ENCODE measurements at regions not wholly inside any gene's neighbourhood (a gene's known extent, or its start where the extent isn't known, plus 50 kb on each side); places are given as distances from the start of the nearest gene placed in this dataset.

GRCh38 chr5:152474961-152475360 is 69.9 kb upstream of the NMUR2 start:
- Histone ChIP-seq H3K4me3 (replicated peaks in 1 of 2; ENCODE audit: low read depth in 1 of 2, low read length in 2 of 2) (no peak overlapping the region), H3K9me3 (ENCODE audit: control insufficient read depth in 1 of 2, insufficient read depth in 1 of 2, low read depth in 1 of 2, low read length in 2 of 2) (no peaks in the 10 kb centered on the region), H3K27me3 (ENCODE audit: insufficient read depth, low read length) (no peaks in the 10 kb centered on the region; the same call in 1 of the 2 replicates), H3K36me3 (ENCODE audit: control insufficient read depth in 1 of 2, insufficient read depth in 2 of 2, low read length in 2 of 2) (no peaks in the 10 kb centered on the region), H3K27ac (ENCODE audit: low read depth, low read length) (no peak overlapping the region), H2AFZ (ENCODE audit: low read depth, low read length, poor library complexity, severe bottlenecking) (no peak overlapping the region), H3K9ac (ENCODE audit: low read length) (no peak overlapping the region), H3K4me1 (ENCODE audit: control insufficient read depth in 1 of 2, insufficient read depth in 2 of 2, low read length in 2 of 2) (no peaks in the 10 kb centered on the region), H4K20me1 (ENCODE audit: insufficient read depth) (no peaks in the 10 kb centered on the region), H3K9me2 (ENCODE audit: insufficient read depth) (no peaks in the 10 kb centered on the region), H3K4me2 (ENCODE audit: low read length) (no peak overlapping the region), H3K79me2 (ENCODE audit: insufficient read depth, low read length) (no peaks in the 10 kb centered on the region)
- no TSS peak for BruUV-seq (replicated peaks)
- DNase-seq (ENCODE audit: low read depth, low spot score) (no peak), ATAC-seq (no peak)
- CTCF ChIA-PET = no interaction called here
- TF ChIP-seq TCF7L2 (IDR thresholded peaks at IDR 0.05; ENCODE audit: borderline replicate concordance, extremely low read depth, insufficient read depth, insufficient read length) (no peak), ZNF274 (IDR thresholded peaks at IDR 0.05; ENCODE audit: low read depth, low read length) (no peak), REST (IDR thresholded peaks at IDR 0.05; ENCODE audit: low read depth) (no peak), YY1 (IDR thresholded peaks at IDR 0.05; ENCODE audit: extremely low read depth, insufficient replicate concordance, low read depth, low read length) (no peak), CTCF (IDR thresholded peaks at IDR 0.05 in 2 of 3, conservative IDR thresholded peaks at IDR 0.05 in 1 of 3; ENCODE audit: borderline replicate concordance in 1 of 3, insufficient read depth in 1 of 3, low read depth in 2 of 3, low read length in 2 of 3) (no peak), EGR1 (IDR thresholded peaks at IDR 0.05; ENCODE audit: low read depth) (no peak), ZFX (IDR thresholded peaks at IDR 0.05) (no peak), MAX (IDR thresholded peaks at IDR 0.05) (no peak), POLR2A (IDR thresholded peaks at IDR 0.05; ENCODE audit: borderline replicate concordance, extremely low read depth, insufficient read depth, insufficient read length) (no peak), EZH2 (IDR thresholded peaks at IDR 0.05) (no peak), ATF3 (IDR thresholded peaks at IDR 0.05) (no peak), SRF (IDR thresholded peaks at IDR 0.05; ENCODE audit: low read depth) (no peak), EZH2phosphoT487 (IDR thresholded peaks at IDR 0.05; ENCODE audit: borderline replicate concordance) (no peak), CEBPB (IDR thresholded peaks at IDR 0.05; ENCODE audit: low read depth) (no peak), SIN3A (IDR thresholded peaks at IDR 0.05; ENCODE audit: low read depth) (no peak), SP1 (IDR thresholded peaks at IDR 0.05; ENCODE audit: low read depth) (no peak)
- intact Hi-C loops (cut with micrococcal nuclease) = no loop called here
- RAD21 ChIA-PET (ENCODE audit: low non-redundant PET in 1 of 2, low total read pairs in 2 of 2, uncharacterized antibody in 2 of 2, unreplicated experiment in 2 of 2) = no interaction called here
- POLR2A ChIA-PET = no interaction called here
